ENCODE measurements at regions not wholly inside any gene's neighbourhood (a gene's known extent, or its start where the extent isn't known, plus 50 kb on each side); places are given as distances from the start of the nearest gene placed in this dataset.

DNA sequence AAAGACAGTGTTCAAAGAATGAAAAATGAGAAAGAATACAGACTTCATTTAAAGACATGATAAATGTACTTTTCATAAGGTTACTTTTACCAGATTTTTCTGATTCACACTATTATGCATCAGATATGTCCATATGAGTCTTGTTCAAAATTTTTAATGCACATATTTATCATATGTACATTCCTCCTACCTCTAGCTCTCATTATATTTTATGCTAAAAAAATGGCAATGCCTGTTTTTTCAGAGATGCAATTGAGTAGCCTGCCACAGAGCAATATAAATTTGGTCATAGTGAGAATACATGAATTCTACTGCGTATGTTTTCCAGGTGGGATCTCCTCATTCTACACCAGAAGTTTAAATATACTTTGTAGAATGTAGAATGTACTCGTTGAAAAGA lies 807.0 kb upstream of the SLITRK6 start:
- TF ChIP-seq POLR2A (IDR thresholded peaks at IDR 0.05; ENCODE audit: low read length) (no peak), GATA1 (IDR thresholded peaks at IDR 0.05; ENCODE audit: low read depth, low read length) (no peak)

All from erythroblast (primary cell).